ENCODE measurements at regions not wholly inside any gene's neighbourhood (a gene's known extent, or its start where the extent isn't known, plus 50 kb on each side); places are given as distances from the start of the nearest gene placed in this dataset.

DNA sequence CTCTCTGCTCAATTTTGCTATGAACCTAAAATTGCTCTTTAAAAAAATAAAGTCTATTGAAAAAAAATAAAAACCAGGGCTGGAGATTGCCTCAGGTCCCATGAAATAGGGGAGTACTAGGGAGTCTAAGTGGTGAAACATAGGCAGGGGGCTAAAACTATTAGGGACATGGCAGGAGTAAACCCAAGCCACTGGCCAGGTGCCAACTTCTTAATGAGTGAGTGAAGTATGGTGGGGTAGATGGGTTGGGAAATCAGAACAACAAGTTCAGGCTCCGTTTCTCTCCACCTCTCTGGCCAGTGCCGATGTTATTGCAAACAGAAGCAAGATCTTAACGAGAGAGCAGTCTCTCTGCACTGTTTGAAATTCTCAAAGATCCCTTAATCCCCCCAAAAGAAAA is 322.4 kb upstream of the CDH5 start:
- TF ChIP-seq JUND (IDR thresholded peaks at IDR 0.05; ENCODE audit: low read length) (no peak), EZH2 (IDR thresholded peaks at IDR 0.05; ENCODE audit: low read depth, low read length, severe bottlenecking) (no peak), POLR2A (IDR thresholded peaks at IDR 0.05; ENCODE audit: control extremely low read depth in 1 of 2, low read depth in 2 of 2, low read length in 2 of 2) (no peak)

Measured in H1 (cell line).